Loucy (cell line): ENCODE measurements at regions not wholly inside any gene's neighbourhood (a gene's known extent, or its start where the extent isn't known, plus 50 kb on each side); places are given as distances from the start of the nearest gene placed in this dataset.

Experiments used
- EZH2phosphoT487 ChIP-seq: fragments of 200-600 bp; IDR thresholded peaks from 2 replicates; pipeline ENCODE4 v1.6.1; 2018; ENCODE audit warnings: antibody characterized with exemption, mild to moderate bottlenecking, moderate library complexity, borderline replicate concordance
- TF ChIP-seq, protein P1 (sequence below): fragments of 200-600 bp; sonication (generic); conservative IDR thresholded peaks from 2 replicates; pipeline ENCODE4 v1.5.1; 2014; ENCODE audit warnings: mild to moderate bottlenecking, antibody characterized with exemption, low read length

DNA sequence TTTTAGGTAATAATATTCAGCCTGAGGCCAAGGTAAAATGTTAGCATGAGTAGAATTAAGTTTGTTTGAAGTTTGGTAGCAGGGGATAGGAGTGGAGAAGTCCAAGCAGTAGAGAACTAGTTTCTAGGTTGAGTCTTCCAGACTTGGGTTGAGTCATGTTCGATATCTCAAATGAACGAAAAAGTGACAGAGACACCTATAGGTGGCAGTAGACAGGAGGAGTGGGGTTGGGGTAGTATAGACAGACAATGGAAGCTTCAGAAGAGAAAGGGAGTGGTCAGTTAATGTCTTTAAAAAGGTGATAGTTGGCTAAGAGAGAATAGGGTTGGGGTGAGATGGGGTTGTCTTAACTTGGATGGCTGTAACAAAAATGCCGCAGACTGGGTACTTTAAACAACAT lies 58.7 kb upstream of the EMCN start:
- TF ChIP-seq, protein P1, sequence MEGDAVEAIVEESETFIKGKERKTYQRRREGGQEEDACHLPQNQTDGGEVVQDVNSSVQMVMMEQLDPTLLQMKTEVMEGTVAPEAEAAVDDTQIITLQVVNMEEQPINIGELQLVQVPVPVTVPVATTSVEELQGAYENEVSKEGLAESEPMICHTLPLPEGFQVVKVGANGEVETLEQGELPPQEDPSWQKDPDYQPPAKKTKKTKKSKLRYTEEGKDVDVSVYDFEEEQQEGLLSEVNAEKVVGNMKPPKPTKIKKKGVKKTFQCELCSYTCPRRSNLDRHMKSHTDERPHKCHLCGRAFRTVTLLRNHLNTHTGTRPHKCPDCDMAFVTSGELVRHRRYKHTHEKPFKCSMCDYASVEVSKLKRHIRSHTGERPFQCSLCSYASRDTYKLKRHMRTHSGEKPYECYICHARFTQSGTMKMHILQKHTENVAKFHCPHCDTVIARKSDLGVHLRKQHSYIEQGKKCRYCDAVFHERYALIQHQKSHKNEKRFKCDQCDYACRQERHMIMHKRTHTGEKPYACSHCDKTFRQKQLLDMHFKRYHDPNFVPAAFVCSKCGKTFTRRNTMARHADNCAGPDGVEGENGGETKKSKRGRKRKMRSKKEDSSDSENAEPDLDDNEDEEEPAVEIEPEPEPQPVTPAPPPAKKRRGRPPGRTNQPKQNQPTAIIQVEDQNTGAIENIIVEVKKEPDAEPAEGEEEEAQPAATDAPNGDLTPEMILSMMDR, result peak; percentile 50
- no peak for TF ChIP-seq EZH2phosphoT487
